ENCODE measurements at regions not wholly inside any gene's neighbourhood (a gene's known extent, or its start where the extent isn't known, plus 50 kb on each side); places are given as distances from the start of the nearest gene placed in this dataset.

DNA sequence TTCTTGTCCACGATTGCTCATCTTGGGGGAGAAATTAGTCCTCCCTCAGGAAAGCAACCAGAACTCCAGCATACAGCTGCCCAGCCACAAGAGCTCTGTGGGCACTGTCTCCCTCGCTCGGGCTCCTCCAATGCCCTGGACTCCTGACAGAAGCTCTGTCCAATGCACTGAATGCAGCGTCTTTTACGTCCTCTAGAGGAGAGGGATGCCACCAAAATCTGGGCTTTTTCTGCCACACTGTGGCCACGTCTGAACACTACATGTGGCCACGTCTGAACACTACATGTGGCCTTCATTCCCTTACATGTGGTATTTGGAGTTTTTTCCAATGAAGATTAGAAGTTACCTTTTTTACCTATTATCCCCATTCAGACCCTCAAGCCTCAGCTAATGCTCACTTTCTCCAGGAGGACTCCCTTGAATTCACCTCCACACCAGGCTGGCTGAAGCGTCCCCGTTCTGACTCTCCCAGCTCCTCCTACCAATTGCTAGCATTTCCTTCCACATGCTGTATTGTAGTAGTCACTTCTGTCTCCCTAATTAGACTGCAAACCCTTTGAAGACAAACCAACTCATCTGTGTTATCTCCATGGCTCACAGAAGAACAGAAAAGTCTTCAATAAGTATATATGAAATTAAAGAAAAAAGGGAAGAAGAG, 134.3 kb upstream of the PDE1C start:
- TF ChIP-seq, protein P1, sequence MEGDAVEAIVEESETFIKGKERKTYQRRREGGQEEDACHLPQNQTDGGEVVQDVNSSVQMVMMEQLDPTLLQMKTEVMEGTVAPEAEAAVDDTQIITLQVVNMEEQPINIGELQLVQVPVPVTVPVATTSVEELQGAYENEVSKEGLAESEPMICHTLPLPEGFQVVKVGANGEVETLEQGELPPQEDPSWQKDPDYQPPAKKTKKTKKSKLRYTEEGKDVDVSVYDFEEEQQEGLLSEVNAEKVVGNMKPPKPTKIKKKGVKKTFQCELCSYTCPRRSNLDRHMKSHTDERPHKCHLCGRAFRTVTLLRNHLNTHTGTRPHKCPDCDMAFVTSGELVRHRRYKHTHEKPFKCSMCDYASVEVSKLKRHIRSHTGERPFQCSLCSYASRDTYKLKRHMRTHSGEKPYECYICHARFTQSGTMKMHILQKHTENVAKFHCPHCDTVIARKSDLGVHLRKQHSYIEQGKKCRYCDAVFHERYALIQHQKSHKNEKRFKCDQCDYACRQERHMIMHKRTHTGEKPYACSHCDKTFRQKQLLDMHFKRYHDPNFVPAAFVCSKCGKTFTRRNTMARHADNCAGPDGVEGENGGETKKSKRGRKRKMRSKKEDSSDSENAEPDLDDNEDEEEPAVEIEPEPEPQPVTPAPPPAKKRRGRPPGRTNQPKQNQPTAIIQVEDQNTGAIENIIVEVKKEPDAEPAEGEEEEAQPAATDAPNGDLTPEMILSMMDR (IDR thresholded peaks at IDR 0.05; ENCODE audit: unreplicated experiment), result peak; percentile 70

DNA sequence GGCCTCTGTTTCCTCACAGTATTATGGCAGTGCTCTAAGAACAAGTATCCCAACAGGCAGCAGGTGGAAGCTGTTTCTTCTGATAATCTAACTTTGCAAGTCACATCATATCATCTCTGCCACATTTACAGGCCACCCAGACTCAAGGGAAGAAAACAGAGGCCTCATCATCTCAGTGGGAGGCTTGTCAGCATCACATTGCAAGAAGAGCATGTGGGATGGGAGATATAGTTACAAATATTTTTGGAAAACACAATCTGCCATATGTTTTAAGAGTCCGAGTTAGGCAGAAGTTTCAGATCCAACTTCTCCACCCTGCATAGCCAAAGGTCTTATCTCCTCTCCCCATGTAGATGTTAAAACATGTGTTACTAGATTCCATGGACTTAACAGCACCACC, 130.4 kb upstream of the PDE1C start:
- no peak for DNase-seq (ENCODE audit: low spot score in 2 of 2, unreplicated experiment in 2 of 2)
- TF ChIP-seq, protein P1 (IDR thresholded peaks at IDR 0.05; ENCODE audit: unreplicated experiment), result no peak
- Mint-ChIP-seq H3K36me3 (no peaks in the 10 kb centered on the region), H3K9me3 (no peaks in the 10 kb centered on the region), H3K27me3 (ENCODE audit: low read depth) (peaks cover 54% of the 10 kb centered on the region), H3K4me3 (no peak overlapping the region), H3K4me1 (no peaks in the 10 kb centered on the region), H3K27ac (no peak overlapping the region)

More for the DNA sequence above, 134.3 kb upstream of the PDE1C start:
- H3K27ac Mint-ChIP-seq, result no peak overlapping the region
- no peaks in the 10 kb centered on the region for H3K9me3 Mint-ChIP-seq
- H3K27me3 Mint-ChIP-seq (ENCODE audit: low read depth), result peaks cover 74% of the 10 kb centered on the region
- H3K36me3 Mint-ChIP-seq, result no peaks in the 10 kb centered on the region
- peak in 1 of 2 experiments; percentile 56 for DNase-seq (ENCODE audit: low spot score in 2 of 2, unreplicated experiment in 2 of 2)
- no peaks in the 10 kb centered on the region for H3K4me1 Mint-ChIP-seq
- H3K4me3 Mint-ChIP-seq, result no peak overlapping the region

- H3K4me1 Mint-ChIP-seq, result no peaks in the 10 kb centered on the region
Observed at GRCh38 chr7:32194537-32194936, 124.3 kb upstream of the PDE1C start.

GRCh38 chr7:32191305-32191704, 121.1 kb upstream of the PDE1C start:
- DNase-seq (ENCODE audit: low spot score in 2 of 2, unreplicated experiment in 2 of 2), result no peak
- peaks cover 27% of the 10 kb centered on the region for H3K27me3 Mint-ChIP-seq (ENCODE audit: low read depth)
- no peaks in the 10 kb centered on the region for H3K4me1 Mint-ChIP-seq
- peaks cover 23% of the 10 kb centered on the region for H3K9me3 Mint-ChIP-seq
- no peak overlapping the region for H3K4me3 Mint-ChIP-seq
- TF ChIP-seq, protein P1 (IDR thresholded peaks at IDR 0.05; ENCODE audit: unreplicated experiment), result no peak
- H3K27ac Mint-ChIP-seq, result no peak overlapping the region
- H3K36me3 Mint-ChIP-seq, result no peaks in the 10 kb centered on the region

More at GRCh38 chr7:32194537-32194936, 124.3 kb upstream of the PDE1C start:
- no peak overlapping the region for H3K4me3 Mint-ChIP-seq
- H3K36me3 Mint-ChIP-seq, result no peaks in the 10 kb centered on the region
- DNase-seq (ENCODE audit: low spot score in 2 of 2, unreplicated experiment in 2 of 2), result no peak
- peaks cover 34% of the 10 kb centered on the region for H3K27me3 Mint-ChIP-seq (ENCODE audit: low read depth)
- peaks cover 23% of the 10 kb centered on the region for H3K9me3 Mint-ChIP-seq
- no peak overlapping the region for H3K27ac Mint-ChIP-seq
- TF ChIP-seq, protein P1 (IDR thresholded peaks at IDR 0.05; ENCODE audit: unreplicated experiment), result no peak

DNA sequence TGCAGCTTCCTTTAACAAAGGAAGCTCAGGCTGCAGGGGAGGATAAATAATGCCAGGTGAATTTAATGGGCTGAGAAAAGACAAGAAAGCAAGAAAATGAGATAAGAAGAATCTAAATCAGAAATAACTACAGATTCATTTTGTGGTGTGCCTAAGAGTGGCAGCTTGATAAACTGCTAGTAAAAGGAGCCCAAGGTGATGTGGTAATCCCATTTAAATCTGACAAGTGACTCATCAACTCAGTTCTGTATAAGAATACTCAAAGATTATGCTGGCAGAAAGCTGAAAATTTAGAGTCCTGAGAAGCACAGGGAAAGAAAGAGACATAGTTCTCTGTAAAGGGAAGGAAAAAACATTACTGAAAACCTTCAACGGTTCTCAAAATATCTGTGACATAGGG, 109.4 kb upstream of the PDE1C start:
- peaks cover 35% of the 10 kb centered on the region for H3K27me3 Mint-ChIP-seq (ENCODE audit: low read depth)
- no peaks in the 10 kb centered on the region for H3K9me3 Mint-ChIP-seq
- TF ChIP-seq, protein P1 (IDR thresholded peaks at IDR 0.05; ENCODE audit: unreplicated experiment), result no peak
- no peak for DNase-seq (ENCODE audit: low spot score in 2 of 2, unreplicated experiment in 2 of 2)
- no peaks in the 10 kb centered on the region for H3K36me3 Mint-ChIP-seq
- H3K4me3 Mint-ChIP-seq, result no peak overlapping the region
- H3K27ac Mint-ChIP-seq, result no peak overlapping the region
- no peaks in the 10 kb centered on the region for H3K4me1 Mint-ChIP-seq

All from mesothelial cell of epicardium (in vitro differentiated cells).